HG02885 (cell line): ENCODE measurements at regions not wholly inside any gene's neighbourhood (a gene's known extent, or its start where the extent isn't known, plus 50 kb on each side); places are given as distances from the start of the nearest gene placed in this dataset.

ENCODE experiments used
- ATAC-seq: cut with Tn5 transposase; IDR thresholded peaks from one replicate; pipeline ENCODE4 v1.9.1; 2021; ENCODE audit warnings: mild to moderate bottlenecking; ENCODE audit not compliant: unreplicated experiment, poor library complexity

DNA sequence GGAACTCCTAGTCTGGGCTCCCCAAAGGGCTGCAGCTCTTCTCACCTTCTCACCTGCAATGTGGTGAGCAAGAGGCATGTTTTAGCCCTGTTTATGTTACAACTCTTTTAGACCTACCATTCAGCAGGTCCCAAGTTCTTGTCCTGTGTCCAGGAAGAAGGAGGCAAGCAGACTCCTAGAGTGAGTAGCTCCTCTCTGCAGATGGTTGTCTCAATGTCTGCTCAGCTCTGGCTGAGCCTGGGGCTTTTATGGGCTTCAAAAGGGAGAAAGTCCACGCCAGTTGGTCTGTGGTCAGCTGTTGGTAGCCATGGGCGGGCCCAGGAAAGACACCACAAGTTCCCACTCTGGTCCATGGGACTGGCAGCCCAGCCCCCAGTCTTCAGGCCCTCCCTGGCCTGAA, 148.1 kb upstream of the HS6ST1 start:
- no peak for ATAC-seq

DNA sequence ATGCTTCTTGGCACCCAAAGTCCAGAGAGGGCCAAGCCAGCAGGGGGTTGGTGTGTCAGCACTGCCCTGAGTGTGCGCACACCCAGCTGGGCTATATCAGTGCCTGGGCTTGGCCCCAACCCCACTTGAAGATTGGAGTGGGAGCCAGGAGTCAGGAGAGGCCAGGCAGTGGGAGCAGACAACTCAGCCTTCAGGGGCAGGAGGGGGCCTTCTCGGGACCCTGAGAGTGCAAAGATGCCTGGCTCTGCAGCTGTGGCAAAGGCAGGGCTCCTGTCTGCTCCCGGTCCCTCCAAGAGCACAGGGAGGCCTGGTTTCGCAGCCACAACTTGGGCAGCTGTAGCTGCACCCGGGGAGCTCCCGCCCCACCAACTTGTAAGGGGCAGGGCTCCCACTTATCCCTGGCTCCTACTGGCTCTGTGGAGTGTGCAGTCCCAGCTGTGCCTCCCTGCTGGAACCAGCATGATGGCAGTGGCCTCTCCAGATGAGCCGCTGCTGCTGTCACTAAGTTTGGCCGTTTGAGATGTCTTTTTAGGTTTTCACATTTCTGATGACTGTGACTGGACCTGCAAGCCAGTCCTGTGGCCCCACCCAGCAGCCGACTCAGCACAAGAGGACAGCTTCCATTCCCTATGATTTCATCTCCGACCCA, 148.8 kb upstream of the HS6ST1 start:
- no peak for ATAC-seq

DNA sequence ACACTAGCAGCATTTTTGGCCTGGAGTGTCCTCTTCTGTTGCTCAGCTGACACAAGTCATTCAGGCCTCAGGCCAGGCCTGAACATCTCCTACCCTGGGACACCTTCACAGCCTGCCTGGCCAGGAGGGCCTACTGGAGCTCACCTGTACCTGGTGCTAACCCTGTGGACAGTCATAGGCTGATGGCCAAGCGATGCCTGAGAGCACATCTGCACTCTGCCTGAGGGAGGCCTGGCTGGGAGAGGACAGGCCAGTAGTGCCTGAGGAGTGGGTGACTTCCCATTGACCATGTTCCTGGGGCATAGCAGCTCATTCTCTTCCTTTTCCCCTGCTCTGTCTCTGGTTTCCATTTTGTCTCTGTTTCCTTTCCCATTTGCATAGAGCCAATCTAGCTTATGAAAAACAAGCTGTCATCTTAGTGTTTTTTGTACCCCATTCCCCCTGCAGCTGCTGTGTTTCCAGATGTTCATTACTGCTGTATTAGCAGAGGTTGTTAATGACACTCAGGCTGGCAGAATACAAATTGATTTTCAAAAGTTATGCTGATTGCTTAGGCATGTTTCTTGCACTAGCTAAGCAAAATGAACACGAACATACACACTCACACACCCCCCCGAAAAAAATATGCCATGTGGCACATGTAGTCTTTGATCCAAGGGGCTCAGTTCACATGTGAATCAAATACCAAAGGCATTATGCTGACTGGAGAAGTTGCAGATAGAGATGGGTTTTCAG, 149.7 kb upstream of the HS6ST1 start:
- no peak for ATAC-seq

DNA sequence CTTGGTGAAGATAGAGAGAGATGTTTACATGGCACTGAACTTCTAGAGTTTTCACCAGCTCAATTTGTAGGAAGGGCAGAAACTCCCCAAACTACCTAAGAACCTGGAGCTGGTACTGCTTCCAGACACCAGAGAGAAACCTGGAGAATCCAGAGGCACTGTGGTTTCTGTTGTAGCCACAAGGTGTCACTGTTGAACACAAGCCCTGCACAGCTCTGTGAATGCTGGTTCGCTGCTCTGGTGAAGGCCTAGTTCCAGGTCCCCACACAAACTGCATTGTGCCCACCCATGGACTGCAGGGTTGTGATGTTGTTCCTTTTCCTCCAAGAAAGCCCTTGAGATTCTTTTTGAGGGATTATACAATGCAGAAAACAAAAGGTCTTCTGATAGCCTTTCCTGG, 150.5 kb upstream of the HS6ST1 start:
- ATAC-seq, result no peak

DNA sequence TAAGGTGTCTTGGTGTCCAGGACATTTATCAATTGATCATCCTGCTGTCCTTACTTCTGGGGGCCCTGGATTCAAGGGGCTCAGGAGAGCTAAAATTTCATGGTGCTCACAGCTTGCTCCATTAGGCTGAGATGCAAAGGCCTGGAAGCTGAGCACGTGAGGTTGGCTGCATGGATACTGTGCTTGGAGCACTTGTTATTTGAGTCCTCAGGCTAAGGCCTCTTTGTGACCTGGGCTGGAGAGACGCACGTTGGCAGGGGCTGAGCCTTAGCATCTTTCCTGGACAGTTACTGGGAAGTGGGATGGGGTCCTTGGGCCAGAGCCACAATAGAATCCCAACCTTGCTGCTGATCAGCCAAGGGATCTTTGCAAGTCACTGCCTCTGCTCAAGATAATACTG, 151.2 kb upstream of the HS6ST1 start:
- no peak for ATAC-seq

DNA sequence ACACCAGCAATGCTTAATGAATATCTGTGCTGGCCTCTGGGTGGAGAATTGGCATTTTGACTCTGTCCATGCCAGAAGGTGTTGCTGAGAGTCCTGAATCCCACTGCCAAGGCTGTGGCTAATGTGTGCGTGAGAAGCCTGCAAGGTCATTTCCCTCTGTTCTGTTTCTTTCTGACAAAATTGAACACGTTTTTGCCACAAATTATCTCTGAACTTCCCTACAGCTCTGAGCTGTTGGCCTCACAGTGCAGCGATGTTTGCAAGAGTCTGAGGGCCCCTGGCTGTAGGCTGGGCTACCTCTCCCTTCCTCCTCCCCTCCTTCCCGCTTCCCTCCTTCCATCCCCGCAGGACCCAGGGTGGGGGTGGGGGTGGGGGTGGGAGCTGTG, 154.1 kb upstream of the HS6ST1 start:
- ATAC-seq, result peak; percentile 37

DNA sequence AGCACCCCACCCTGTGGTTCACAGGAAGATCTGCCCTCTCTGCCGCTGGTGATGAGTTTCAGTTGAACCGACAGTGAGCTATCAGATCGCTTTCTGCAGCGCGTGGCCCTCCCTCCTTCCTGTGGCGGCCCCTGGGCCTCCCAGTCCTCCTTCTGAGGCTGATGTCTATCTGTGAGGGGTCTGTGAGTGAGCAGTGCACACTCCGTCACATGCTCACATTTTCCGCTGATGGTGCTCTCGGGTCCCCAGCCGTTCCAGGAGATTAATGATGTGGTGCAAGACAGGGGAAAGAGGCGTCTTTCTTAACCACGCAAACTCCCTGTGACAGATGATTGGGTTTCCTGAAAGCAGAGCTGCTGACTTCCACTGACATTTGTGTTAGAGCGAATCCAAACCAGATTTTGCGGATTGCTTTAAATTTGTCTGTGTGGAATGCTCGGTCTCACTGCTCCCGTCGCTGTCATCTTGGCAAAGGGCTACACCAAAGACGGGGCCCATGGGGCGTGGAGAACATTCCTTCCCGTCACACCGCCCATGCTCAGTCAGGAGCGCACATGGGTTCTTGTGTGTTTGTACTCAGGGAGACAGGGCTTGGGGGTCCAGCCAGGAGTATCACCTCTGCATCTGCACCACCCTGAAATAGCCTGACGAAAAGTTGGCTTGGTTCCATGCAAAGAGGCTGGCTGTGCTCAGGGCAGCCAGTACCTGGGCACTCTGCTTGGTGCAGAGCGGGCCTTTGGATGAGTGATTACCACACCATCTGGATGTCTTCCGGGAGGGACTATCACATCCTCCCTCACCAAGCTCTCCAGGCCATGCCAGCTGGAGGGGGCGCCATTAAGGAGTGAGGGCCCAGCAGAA, 154.7 kb upstream of the HS6ST1 start:
- peak; percentile 88 for ATAC-seq

DNA sequence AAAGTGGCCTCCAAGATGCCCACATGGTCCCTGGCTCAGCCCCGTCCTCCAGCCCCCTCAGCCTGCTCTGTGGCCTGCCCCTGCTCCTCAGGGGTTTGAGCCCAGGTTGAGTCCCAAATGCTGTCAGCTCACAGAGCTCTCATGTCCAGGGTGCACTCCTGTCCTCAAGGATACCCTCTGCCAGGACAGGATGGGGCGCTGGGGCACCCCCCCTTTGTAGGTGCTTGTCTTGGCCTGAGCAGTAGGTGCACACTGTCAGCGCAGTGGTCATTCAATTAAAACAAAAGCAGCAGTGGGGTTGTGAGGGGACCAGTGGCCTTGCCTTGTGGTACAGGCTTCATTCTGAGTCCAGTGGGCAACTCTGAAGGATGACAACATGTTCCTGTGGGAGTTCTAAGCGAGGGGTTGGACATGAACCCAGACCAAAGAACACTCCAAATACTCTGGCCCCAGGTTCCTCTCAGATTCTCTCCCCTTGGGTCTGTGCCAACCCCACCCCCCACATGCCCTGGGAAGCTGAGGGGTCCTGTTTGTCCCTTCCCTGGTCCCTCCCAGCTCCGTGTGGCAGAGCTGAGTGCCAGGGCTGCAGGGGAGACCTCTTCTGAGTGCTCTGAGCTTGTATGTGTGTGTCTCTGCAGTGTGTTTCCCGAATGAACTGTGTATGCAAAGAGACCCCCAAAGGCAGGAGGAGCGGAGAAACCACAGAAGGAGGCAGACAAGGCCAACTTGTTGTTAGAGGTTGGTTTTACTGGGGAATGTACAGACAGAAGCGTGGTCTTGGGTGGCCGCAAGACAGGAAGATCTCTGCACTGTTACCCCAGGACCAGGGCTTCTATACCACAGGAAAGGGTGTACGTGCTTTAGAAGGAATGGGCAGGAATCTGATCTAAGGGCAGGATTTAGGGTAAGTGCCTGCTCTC, 155.6 kb upstream of the HS6ST1 start:
- no peak for ATAC-seq

DNA sequence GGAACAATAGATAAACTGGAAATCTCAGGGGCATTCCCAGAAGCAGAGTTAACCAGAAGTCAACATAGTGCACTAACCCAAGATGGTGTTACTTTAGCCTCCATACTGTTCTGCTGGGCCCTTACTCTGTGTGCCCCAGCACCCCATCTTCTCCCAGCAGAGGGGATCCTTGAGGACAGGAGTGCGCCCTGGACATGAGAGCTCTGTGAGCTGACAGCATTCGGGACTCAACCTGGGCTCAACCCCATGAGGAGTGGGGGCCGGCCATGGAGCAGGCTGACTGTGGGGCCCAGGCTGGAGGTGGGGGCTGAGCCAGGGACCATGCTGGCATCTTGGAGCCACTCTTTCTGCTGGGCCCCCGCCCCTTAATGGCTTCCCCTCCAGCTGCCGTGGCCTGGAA, 156.3 kb upstream of the HS6ST1 start:
- ATAC-seq, result no peak

DNA sequence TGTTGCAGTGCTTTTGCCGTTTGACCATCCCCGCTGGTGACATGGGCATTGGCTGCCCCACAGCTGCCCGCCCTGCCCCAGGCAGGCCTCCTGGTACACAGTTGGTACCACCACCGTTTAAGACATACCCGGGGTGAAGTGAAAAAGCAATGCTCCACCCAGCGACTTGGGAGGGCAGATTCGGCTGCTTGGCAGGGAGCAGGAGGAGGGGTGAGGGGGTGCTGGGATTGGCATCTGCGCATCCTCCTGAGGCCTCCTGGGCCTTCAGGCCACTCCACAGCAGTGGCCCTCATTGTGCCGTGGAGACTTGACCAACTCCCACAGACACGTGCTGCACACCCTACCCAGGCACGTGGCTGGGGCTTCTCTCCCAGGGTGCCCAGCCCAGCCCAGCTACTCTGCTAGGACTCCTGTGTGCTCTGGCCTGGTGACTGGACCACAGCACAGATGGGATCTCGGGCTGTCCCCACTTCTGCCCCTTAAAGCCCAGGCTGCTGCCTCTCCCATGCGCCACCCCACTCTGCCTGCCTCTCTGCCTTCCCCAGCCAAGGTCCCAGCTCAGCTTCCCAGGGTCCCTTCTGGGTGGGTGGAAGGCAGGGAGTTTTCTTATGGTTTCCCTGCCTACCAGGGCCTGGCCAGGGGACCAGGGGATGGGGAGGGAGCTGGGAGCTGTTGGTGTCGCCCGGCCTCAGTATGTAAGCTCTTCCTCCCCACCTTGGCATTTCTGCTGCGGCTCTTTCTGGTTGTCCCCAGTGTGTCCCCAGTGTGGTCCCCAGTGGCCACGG, 157.0 kb upstream of the HS6ST1 start:
- no peak for ATAC-seq

DNA sequence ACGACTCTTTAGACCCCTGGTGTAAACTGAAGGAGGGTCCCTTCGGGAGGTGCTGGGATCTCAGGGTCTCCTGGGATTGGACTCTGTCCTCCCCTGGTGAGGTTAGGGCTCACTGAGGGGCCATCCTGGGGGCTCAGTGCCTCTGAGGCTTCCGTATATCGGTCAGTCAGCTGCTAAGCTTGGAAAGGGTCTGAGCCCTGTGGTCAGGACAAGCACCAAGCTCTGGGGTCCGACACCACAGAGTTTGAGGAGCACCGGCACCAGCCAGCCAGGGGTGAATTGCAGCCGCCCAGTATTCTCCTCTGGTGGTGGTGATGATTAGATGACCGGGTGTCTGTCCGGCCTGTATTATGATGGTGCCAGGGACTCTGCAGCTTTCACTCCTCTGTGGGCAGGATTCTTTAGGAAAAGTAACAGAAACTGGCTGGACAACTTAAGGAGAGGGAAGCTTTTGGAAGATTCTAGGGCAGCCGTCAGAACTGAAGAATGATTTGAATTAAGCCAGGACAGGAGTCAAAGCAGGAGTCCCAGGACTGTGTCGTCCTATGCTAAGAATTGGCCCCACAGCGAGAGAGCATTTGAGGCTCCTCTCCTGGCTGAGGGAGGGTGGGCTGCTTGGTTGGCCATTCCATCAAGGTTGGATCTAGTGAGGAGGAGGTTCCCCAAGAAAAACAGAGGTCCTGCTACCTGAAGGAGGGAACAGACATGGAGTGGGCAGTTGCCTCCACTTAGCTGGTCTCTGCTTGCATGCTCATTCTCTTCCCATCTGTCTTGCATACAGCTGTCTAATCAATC, 158.6 kb upstream of the HS6ST1 start:
- ATAC-seq, result no peak

DNA sequence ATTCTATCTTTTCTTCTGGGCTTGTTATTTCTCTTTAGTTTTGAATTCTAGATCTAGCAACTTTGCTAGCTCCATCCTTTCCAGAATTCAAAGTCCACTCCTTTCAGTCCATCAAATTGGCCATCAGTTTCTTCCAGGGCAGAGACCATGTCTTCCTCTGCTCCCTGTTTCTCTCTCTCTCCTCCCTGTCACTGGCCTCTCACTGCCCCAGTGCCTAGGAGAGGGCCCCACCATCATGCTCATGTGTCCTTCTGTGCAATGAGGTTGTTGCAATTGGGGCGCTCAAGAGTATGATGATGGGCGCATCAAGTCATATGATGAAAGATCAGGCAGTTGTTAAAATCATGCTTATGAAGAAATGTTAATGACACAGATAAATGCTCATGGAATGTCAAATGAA, 159.2 kb upstream of the HS6ST1 start:
- no peak for ATAC-seq

DNA sequence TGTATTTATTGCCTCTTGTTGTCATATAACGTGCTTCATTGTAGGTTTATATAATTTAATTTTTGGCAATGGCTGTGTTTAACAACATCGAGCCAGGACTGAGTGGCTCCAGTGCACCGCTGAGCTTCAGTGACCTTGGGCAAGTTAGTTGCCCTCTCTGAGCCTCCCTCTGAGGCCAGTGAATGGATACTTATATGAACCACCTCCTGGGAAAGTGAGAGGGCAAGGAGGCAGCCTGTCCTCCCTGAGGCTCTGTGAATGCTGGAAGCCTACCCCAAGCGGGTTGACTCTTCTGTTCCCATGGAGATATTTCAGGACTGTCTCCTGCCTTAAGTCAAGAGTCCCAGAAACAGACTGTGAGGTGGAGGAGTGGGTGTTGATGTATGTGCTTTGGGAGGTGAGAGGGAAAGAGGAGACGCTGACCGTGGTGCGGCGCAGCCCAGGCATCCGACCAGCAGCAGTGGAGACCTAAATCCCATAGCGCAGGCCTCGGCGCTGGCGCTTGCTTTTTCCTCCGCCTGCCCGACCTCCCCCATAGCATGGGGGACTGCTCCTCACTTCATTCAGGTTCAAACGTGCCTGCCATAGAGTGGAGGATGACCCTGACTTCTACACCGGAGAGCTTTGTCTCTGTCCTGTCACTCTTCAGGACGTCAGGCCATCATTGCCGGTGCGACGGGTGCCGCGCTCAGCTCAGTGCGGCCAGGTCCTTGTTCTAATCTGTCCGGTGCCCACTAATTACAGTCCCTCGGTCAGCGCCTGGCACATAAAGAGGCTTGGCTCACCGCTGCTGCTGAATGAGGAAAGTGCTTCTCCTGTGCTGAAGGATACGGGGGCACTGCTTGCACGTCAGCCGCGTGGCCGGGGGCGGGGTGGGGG, 167.3 kb upstream of the HS6ST1 start:
- ATAC-seq, result no peak

DNA sequence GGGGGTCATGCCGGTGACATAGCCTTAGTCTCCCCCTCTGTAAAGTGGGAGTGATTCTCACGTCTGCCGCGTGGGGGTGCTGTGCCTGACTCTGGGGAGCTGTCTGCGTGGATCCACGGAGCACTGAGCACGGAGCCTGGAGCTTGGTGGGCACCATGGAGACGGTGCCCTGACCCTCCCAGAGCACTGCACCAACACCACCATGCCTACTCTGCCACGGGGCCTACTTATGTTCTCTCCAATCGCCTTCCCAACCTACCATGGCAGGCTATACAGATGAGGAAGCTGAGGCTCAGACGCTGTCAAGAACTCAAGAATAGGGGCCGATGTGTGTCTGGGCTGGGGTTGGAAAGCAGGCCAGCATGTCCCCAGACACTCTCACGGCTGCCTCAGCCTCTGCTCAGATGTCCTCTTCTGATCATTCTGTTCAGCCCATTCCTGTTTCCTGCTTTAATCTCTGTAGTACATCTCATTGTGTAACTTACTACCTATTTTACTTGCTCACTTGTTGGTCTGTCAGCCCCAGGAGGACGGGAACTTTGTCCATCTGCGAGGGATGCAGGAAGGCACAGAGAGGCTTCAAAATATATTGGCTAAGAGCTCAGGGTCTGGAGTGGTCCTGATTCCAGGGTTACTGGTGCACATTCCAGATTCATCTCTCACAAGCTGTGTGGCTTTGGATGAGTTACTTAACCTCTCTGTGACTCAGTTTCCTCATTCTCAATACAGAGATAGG, 168.1 kb upstream of the HS6ST1 start:
- ATAC-seq, result no peak

DNA sequence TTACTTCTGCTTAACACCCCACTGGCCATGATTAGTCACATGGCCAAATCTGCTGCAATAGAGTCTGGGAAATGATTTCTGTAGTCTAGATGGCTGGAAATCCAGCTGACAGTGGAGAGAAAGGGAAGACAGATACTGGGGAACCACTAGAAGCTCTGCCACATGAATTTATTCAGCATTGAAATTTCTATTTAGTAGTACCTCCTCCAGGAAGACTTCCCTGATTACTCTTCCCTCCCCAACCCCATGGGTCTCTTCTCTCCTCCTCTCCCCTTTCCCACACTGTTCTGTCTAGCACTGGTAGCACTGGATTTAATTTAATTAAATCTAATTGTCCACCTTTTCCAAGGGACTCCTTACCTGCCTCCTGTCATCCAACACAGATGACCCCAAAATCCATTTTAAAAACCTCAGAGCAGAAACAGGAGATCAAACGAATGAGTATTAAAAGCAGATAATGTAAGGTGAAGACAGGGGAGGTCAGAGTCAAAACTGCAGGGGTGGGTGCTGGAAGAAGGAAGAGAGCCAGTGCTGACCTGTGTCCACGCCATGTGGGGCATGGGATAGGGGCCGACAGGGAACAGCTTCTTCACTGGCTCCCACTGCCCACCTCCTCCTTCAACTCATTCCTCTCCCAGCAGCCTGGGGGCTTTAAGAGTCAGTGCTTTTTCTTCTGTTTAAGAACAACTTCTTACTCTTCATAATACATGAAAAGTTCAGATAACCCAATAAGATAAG, 169.2 kb upstream of the HS6ST1 start:
- ATAC-seq, result no peak

DNA sequence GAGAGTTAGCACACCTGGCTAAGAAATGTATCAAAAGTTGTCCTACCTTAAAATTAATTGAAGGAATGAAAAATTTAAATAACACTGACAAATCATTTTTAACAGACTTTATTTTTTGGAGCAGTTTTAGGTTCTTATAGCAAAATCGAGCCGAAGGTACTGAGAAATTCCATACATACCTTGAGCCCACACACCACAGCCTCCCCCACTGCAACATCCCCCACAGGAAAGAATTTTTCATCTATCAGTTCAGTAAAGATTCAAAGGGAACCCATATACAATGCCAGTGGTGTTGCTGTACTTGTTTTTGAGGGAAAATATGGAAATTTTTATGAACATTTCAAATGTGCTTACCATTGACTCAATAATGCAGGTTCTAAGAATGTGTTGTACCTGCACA, 169.8 kb upstream of the HS6ST1 start:
- ATAC-seq, result no peak
